GM21576 (cell line): ENCODE measurements at regions not wholly inside any gene's neighbourhood (a gene's known extent, or its start where the extent isn't known, plus 50 kb on each side); places are given as distances from the start of the nearest gene placed in this dataset.

Experiments used
- ATAC-seq: cut with Tn5 transposase; IDR thresholded peaks from one replicate; pipeline ENCODE4 v1.9.1; 2021; ENCODE audit warnings: mild to moderate bottlenecking, moderate library complexity; ENCODE audit not compliant: unreplicated experiment

GRCh38 chr14:98368221-98368620, 903.8 kb downstream of the BCL11B start:
- ATAC-seq, result no peak

DNA sequence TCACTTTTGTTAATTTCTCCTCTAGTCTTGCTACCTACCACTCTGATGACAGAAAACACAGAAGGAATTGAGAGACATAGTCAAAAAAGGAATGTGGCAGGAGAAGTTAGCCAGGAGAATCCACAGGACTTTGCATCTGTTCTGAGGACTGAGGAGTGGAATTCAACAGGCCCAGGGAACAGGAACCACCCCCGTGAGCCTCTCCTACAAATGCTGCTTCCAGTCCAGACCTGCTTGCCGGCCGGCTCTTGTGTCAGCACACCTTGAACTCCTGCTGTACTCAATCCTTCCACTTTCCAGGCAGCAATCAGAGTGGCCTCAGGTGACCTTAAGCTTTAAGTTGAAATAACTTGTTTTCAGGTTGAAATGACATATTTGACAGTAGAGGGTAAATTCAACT, 903.1 kb downstream of the BCL11B start:
- ATAC-seq, result no peak

- no peak for ATAC-seq
These were observed 902.7 kb downstream of the BCL11B start for GRCh38 chr14:98369344-98369743.

- ATAC-seq, result no peak
These were observed 901.6 kb downstream of the BCL11B start for GRCh38 chr14:98370352-98370751.

DNA sequence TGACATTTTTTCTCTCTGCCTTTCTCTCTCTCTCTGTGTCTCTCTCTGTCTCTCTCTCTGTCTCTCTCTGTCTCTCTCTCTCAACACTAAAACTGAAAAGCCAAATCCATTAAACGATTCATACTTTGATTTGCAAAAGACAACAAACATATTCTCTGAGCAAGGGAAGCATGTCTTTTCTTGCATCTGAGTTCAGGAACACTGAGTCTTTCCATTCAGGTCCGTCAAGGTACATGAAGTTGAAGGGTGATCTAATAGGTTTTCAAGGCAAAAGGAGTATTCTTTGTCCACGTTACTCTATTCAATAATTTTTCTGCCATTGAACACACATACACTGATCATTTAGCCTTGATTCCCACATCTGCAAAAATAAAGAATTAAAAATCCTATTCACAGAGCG, 900.9 kb downstream of the BCL11B start:
- ATAC-seq, result no peak

- ATAC-seq, result no peak
These were observed 897.9 kb downstream of the BCL11B start for GRCh38 chr14:98374136-98374535.

DNA sequence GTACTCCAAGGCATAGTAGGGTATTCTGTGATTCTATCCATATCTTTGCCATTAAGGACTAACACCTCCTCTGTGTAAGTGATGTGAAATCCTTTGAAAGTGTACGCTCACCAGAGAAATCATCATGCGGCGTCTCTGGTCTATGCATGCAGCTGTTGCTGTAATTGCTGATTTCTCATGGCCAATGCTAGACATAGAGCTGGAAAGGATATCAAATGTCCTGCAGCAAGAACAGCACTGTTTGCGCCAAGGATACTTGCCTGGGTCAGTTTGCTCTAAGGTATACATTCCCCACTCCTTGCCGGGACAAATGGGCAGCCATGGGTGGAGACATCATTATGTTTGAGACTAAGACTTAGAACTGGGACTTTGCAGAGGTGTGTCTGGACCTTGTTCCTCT, 896.4 kb downstream of the BCL11B start:
- no peak for ATAC-seq

DNA sequence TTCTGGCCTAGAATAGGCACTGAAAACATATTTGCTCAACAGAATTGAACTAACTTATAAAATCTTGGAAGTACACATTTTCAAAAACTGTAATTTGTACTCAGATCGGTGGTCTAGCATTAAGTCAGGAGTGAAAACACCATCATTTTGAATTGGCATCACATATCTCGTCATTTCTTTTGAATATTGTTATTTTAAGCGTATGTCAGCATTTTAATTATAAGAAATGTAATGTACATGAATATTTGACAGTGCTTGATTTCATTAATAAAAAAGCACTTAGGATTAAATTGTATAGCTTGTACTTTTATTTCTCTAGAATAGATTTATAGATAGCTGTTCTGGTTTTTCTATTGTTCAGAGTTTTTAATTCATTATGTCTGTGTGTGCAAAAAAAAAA, 892.2 kb downstream of the BCL11B start:
- no peak for ATAC-seq

- no peak for ATAC-seq
These were observed 889.3 kb downstream of the BCL11B start for GRCh38 chr14:98382662-98383061.

DNA sequence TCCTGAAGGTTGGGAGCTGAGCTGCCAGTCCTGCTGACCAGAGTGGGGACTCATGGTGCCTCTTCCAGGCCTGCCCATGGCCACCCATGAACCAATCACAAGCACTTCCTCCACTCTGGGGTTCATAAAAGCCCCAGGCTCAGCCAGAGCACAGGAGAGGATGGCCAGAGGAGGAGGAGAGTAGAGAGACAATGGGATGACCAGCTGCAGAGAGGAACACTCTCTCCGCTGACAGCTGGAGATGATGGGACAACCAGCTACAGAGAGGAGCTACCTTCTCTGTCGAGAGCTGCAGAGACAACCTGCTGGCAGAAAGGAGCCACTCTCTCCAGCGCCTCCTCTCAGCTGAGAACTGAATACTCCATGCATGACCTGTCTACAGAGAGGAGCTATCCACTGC, 886.1 kb downstream of the BCL11B start:
- ATAC-seq, result no peak

DNA sequence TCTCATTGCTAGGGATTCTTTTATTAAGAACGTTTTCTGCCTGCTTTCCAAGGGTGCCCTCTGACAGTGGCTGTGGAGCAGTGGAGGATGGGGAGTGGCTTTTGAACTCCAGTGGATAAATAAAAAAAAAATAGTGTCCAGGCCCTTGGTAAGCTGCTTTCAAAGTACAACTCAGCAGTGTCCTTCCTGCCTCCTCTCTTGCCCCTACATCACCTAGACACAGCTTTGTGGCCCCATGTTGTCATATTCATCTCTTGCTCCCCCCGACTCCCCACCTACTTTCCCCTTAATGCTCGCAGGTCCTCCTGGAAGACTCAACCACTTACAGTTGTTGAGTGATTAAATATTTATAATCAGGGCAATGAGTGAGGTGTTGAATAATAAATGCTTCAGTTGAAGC, 880.9 kb downstream of the BCL11B start:
- ATAC-seq, result no peak

GRCh38 chr14:98393527-98393926, 878.5 kb downstream of the BCL11B start:
- ATAC-seq, result no peak

GRCh38 chr14:98404811-98405210, 867.2 kb downstream of the BCL11B start:
- ATAC-seq, result no peak

- ATAC-seq, result no peak
These were observed 863.9 kb downstream of the BCL11B start for GRCh38 chr14:98408024-98408555.

- ATAC-seq, result no peak
These were observed 863.3 kb downstream of the BCL11B start for GRCh38 chr14:98408713-98409112.

GRCh38 chr14:98411154-98411553, 860.8 kb downstream of the BCL11B start:
- no peak for ATAC-seq

DNA sequence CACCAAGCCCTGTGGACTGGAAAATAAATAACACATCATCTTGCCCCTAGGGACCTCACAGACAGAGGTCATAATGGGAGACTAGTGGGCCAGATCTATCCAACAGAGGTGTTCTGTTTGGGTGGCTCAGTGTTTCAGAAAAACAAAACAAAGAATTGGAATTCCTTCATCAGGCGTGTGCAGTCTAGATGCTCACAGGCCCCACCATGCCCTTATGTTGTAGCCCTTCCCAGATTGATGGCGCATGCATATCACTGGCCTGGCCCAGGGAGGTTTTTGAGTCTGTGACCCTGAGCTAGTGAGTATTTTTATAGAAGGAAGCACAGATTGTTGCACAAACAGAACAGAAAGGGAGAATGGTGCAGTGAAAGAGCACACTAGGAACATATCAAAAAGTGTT, 859.6 kb downstream of the BCL11B start:
- ATAC-seq, result no peak

DNA sequence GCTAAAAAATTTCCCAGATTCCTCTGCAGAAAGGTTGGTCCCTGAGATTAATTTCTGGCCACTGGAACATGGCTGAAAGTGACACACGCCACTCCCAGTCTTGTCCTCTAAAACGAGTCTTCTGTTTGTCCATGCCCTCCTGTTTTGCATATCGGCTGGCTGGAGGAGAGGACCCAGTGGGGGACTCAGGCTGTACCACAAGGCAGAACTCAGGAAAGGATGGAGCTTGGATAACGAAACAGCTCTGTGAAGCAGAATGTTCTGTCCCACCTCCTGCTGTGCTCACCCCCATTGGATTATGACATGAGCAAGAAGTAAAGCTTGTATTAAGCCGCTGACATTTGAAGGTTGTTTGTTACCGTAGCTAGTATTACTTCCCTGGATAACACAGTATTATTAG, 856.2 kb downstream of the BCL11B start:
- ATAC-seq, result no peak

DNA sequence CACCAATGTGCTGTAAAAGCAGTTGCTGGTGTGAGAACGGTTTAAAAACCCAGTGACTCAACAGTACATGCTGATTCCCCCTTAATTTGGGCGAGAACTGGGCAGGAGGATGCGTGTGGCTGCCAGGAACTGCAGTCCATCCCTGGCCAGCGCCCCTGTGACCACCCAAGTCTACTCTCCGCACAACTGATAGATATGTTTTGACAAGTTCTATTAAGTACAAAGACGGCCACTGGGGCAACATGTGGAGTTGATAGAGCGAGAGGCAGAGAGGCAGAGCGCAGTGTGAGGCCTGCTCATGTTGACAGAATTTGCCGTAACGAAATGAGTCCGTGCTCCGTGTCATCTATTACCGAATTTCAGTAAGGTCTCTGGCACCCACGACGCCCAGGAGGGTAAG, 855.0 kb downstream of the BCL11B start:
- ATAC-seq, result no peak

DNA sequence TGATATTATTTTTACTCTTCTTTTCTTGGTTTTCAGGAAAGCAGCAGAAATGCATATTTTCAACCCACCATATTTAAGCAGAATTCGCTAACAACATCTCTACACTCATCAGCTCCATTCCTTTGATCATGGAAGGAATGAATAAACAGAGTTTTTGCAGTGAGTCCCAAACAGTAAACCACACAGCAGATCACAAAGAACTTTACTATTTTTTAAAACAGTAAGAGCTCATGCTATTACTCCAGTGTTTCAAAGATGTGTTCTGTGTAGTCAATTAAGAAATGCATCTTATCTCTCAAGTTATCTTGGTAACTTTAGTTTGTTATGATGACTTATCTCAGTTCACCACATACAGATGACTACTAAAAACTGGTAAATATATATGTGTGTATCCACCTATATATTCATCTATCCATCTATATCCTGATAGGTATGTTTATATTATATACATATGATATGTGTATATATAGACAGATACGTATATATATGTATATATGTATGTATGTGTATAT, 843.5 kb downstream of the BCL11B start:
- ATAC-seq, result no peak

DNA sequence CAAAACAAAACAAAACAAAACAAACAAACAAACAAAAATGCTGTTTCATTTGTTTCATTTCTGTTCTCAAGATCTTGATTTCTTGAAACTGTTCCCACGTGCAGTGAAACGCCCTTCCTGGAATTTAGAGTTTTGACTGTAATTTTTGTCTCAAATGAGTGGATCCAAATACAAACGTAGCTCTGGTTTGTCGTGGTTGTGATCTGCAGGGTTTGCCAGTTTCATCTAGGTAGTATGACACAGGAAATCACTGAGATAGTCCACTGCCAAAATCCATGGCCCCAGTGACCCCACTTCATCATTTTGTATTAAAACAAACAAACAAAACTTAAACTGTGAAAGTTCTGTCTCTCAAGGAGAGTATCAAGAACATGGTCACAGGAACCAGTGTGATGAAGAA, 838.6 kb downstream of the BCL11B start:
- no peak for ATAC-seq

- ATAC-seq, result no peak
These were observed 834.9 kb downstream of the BCL11B start for GRCh38 chr14:98437113-98437512.

DNA sequence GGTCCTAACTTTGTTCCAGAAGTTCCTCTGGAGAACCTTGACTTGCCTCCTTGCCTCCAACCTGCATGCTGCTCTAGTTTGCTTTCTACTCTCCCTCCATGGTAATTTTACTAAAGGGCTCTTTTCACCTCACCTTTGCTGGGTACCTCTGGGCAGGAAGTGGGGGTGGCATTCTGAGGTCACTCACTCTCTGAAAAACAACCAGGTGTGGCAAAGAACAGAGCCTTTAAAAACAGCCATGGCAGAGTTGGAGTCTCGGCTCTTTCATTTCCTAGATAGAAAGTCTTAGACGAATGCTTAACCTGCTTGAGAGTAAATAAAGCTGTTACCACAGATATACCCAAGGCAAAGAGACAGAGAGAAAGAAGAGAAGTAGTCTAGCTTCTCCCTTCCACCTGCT, 827.9 kb downstream of the BCL11B start:
- no peak for ATAC-seq
